Loucy (cell line): ENCODE measurements at regions not wholly inside any gene's neighbourhood (a gene's known extent, or its start where the extent isn't known, plus 50 kb on each side); places are given as distances from the start of the nearest gene placed in this dataset.

Source experiments
- H2AFZ ChIP-seq: fragments of 200-600 bp; sonication (generic); 2 replicates; pipeline ENCODE4 v1.6.0; 2016; ENCODE audit warnings: antibody characterized with exemption, mild to moderate bottlenecking, low read length, moderate library complexity
- H3F3A ChIP-seq: fragments of 200-600 bp; 2 replicates; pipeline ENCODE4 v1.6.0; 2016; ENCODE audit warnings: antibody characterized with exemption, low read depth, mild to moderate bottlenecking
- H3K27me3 ChIP-seq: fragments of 200-600 bp; sonication (generic); 2 replicates; pipeline ENCODE4 v1.6.1; 2014; ENCODE audit warnings: low read length, mild to moderate bottlenecking; ENCODE audit not compliant: insufficient read depth, poor library complexity, severe bottlenecking
- H3K36me3 ChIP-seq: fragments of 200-600 bp; sonication (generic); 2 replicates; pipeline ENCODE4 v1.6.1; 2016; ENCODE audit warnings: low read length; ENCODE audit not compliant: insufficient read depth
- H3K4me1 ChIP-seq: fragments of 200-600 bp; sonication (generic); 2 replicates; pipeline ENCODE4 v1.5.1; 2014; ENCODE audit warnings: low read length, mild to moderate bottlenecking; ENCODE audit not compliant: insufficient read depth, poor library complexity, severe bottlenecking
- H3K4me2 ChIP-seq: fragments of 200-600 bp; sonication (generic); 2 replicates; pipeline ENCODE4 v1.6.0; 2014; ENCODE audit warnings: antibody characterized with exemption, low read length, low read depth, mild to moderate bottlenecking; ENCODE audit not compliant: poor library complexity, severe bottlenecking
- H3K4me3 ChIP-seq: fragments of 200-600 bp; sonication (generic); 2 replicates; pipeline ENCODE4 v1.5.1; 2014; ENCODE audit warnings: low read length, mild to moderate bottlenecking, mixed read lengths; ENCODE audit not compliant: poor library complexity, severe bottlenecking
- H3K79me2 ChIP-seq: fragments of 200-600 bp; sonication (generic); 2 replicates; pipeline ENCODE4 v1.6.1; 2014; ENCODE audit warnings: low read length; ENCODE audit not compliant: insufficient read depth
- H3K9ac ChIP-seq: fragments of 200-600 bp; sonication (generic); 2 replicates; pipeline ENCODE4 v1.6.0; 2014; ENCODE audit warnings: mild to moderate bottlenecking, low read depth, low read length, moderate library complexity; ENCODE audit not compliant: poor library complexity, severe bottlenecking
- H3K9me2 ChIP-seq: fragments of 200-600 bp; sonication (generic); replicated peaks from 2 replicates; pipeline ENCODE4 v1.6.1; 2016; ENCODE audit warnings: low read depth, low read length, mixed read lengths
- H3K9me3 ChIP-seq: fragments of 200-600 bp; sonication (generic); 2 replicates; pipeline ENCODE4 v1.6.1; 2014; ENCODE audit warnings: mild to moderate bottlenecking, antibody characterized with exemption, low read length, low read depth; ENCODE audit not compliant: insufficient read depth
- H4K20me1 ChIP-seq: fragments of 200-600 bp; sonication (generic); 2 replicates; pipeline ENCODE4 v1.6.0; 2014; ENCODE audit warnings: antibody characterized with exemption, low read length, mild to moderate bottlenecking; ENCODE audit not compliant: insufficient read depth, poor library complexity, severe bottlenecking
- CTCF ChIP-seq: fragments of 200-600 bp; sonication (generic); conservative IDR thresholded peaks from 2 replicates; pipeline ENCODE4 v1.5.1; 2014; ENCODE audit warnings: mild to moderate bottlenecking, antibody characterized with exemption, low read length
- EZH2phosphoT487 ChIP-seq: fragments of 200-600 bp; IDR thresholded peaks from 2 replicates; pipeline ENCODE4 v1.6.1; 2018; ENCODE audit warnings: antibody characterized with exemption, mild to moderate bottlenecking, moderate library complexity, borderline replicate concordance

GRCh38 chr1:102191723-102192122 is 195.0 kb upstream of the OLFM3 start:
- TF ChIP-seq EZH2phosphoT487: no peak
- peak; percentile 78 for TF ChIP-seq CTCF
- Histone ChIP-seq H3K4me3 (no peak overlapping the region), H3K27me3 (no peaks in the 10 kb centered on the region)

GRCh38 chr1:102190429-102190828 is 193.7 kb upstream of the OLFM3 start:
- no peaks in the 10 kb centered on the region for H3K9me3 ChIP-seq
- no peak for TF ChIP-seq EZH2phosphoT487
- TF ChIP-seq CTCF: no peak
- no peak overlapping the region for H3K9ac ChIP-seq
- H3K4me3 ChIP-seq: no peak overlapping the region
- no peaks in the 10 kb centered on the region for H3K4me1 ChIP-seq
- no peak overlapping the region for H2AFZ ChIP-seq
- no peaks in the 10 kb centered on the region for H3F3A ChIP-seq
- H3K79me2 ChIP-seq: no peaks in the 10 kb centered on the region
- H3K27me3 ChIP-seq: no peaks in the 10 kb centered on the region
- no peaks in the 10 kb centered on the region for H4K20me1 ChIP-seq
- H3K9me2 ChIP-seq: no peaks in the 10 kb centered on the region
- no peaks in the 10 kb centered on the region for H3K36me3 ChIP-seq
- no peak overlapping the region for H3K4me2 ChIP-seq

More at GRCh38 chr1:102191723-102192122, 195.0 kb upstream of the OLFM3 start:
- no peak overlapping the region for H2AFZ ChIP-seq
- no peak overlapping the region for H3K9ac ChIP-seq
- H3F3A ChIP-seq: no peaks in the 10 kb centered on the region
- H3K36me3 ChIP-seq: no peaks in the 10 kb centered on the region
- no peaks in the 10 kb centered on the region for H3K9me3 ChIP-seq
- H3K79me2 ChIP-seq: no peaks in the 10 kb centered on the region
- no peaks in the 10 kb centered on the region for H4K20me1 ChIP-seq
- H3K9me2 ChIP-seq: no peaks in the 10 kb centered on the region
- H3K4me1 ChIP-seq: no peaks in the 10 kb centered on the region
- H3K4me2 ChIP-seq: no peak overlapping the region

GRCh38 chr1:102186536-102186935 is 189.8 kb upstream of the OLFM3 start:
- H3F3A ChIP-seq: no peaks in the 10 kb centered on the region
- H3K4me3 ChIP-seq: no peak overlapping the region
- no peaks in the 10 kb centered on the region for H3K9me3 ChIP-seq
- H3K9me2 ChIP-seq: no peaks in the 10 kb centered on the region
- TF ChIP-seq EZH2phosphoT487: no peak
- no peaks in the 10 kb centered on the region for H3K79me2 ChIP-seq
- H2AFZ ChIP-seq: no peak overlapping the region
- no peaks in the 10 kb centered on the region for H3K36me3 ChIP-seq
- H4K20me1 ChIP-seq: no peaks in the 10 kb centered on the region
- no peaks in the 10 kb centered on the region for H3K4me1 ChIP-seq
- H3K27me3 ChIP-seq: no peaks in the 10 kb centered on the region
- no peak overlapping the region for H3K4me2 ChIP-seq
- H3K9ac ChIP-seq: no peak overlapping the region

GRCh38 chr1:102185260-102185659 is 188.5 kb upstream of the OLFM3 start:
- H3K9ac ChIP-seq: no peak overlapping the region
- no peak overlapping the region for H2AFZ ChIP-seq
- H3K4me2 ChIP-seq: no peak overlapping the region
- no peaks in the 10 kb centered on the region for H3K79me2 ChIP-seq
- no peaks in the 10 kb centered on the region for H3K36me3 ChIP-seq
- no peaks in the 10 kb centered on the region for H3K9me2 ChIP-seq
- H3K4me3 ChIP-seq: no peak overlapping the region
- H3K4me1 ChIP-seq: no peaks in the 10 kb centered on the region
- H4K20me1 ChIP-seq: no peaks in the 10 kb centered on the region
- TF ChIP-seq CTCF: no peak
- TF ChIP-seq EZH2phosphoT487: no peak
- no peaks in the 10 kb centered on the region for H3K9me3 ChIP-seq
- H3F3A ChIP-seq: no peaks in the 10 kb centered on the region
- H3K27me3 ChIP-seq: no peaks in the 10 kb centered on the region
